GM21619 (cell line): ENCODE measurements at regions not wholly inside any gene's neighbourhood (a gene's known extent, or its start where the extent isn't known, plus 50 kb on each side); places are given as distances from the start of the nearest gene placed in this dataset.
"Not testable (repeated sequence)": the region's sequence is repeated elsewhere in the genome, so short reads cannot be mapped to it uniquely, and the experiment has no call there.

Experiments
- ATAC-seq: cut with Tn5 transposase; IDR thresholded peaks from one replicate; pipeline ENCODE4 v1.9.1; 2021; ENCODE audit not compliant: unreplicated experiment

- no peak for ATAC-seq
These were observed 889.5 kb upstream of the SPRY2 start for GRCh38 chr13:81230386-81230785.

- ATAC-seq: not testable (repeated sequence)
These were observed 885.9 kb upstream of the SPRY2 start for GRCh38 chr13:81226830-81227229.

GRCh38 chr13:81224209-81224833, 883.4 kb upstream of the SPRY2 start:
- no peak for ATAC-seq

- ATAC-seq: no peak
These were observed 882.9 kb upstream of the SPRY2 start for GRCh38 chr13:81223778-81224177.

GRCh38 chr13:81211713-81212112, 870.8 kb upstream of the SPRY2 start:
- ATAC-seq: no peak

- ATAC-seq: no peak
These were observed 866.7 kb upstream of the SPRY2 start for GRCh38 chr13:81207636-81208035.

GRCh38 chr13:81207231-81207630, 866.3 kb upstream of the SPRY2 start:
- no peak for ATAC-seq

GRCh38 chr13:81203783-81204182, 862.9 kb upstream of the SPRY2 start:
- no peak for ATAC-seq

- no peak for ATAC-seq
These were observed 859.0 kb upstream of the SPRY2 start for GRCh38 chr13:81199956-81200355.

GRCh38 chr13:81197966-81198365, 857.0 kb upstream of the SPRY2 start:
- no peak for ATAC-seq

GRCh38 chr13:81197483-81197882, 856.6 kb upstream of the SPRY2 start:
- ATAC-seq: no peak

- ATAC-seq: no peak
These were observed 853.4 kb upstream of the SPRY2 start for GRCh38 chr13:81194362-81194761.

GRCh38 chr13:81184556-81185265, 843.8 kb upstream of the SPRY2 start:
- no peak for ATAC-seq

GRCh38 chr13:81172603-81173002, 831.7 kb upstream of the SPRY2 start:
- ATAC-seq: no peak

- ATAC-seq: peak; percentile 57
These were observed 830.2 kb upstream of the SPRY2 start for GRCh38 chr13:81171065-81171647.

- not testable (repeated sequence) for ATAC-seq
These were observed 822.9 kb upstream of the SPRY2 start for GRCh38 chr13:81163823-81164222.

GRCh38 chr13:81153478-81153877, 812.6 kb upstream of the SPRY2 start:
- ATAC-seq: no peak

- no peak for ATAC-seq
These were observed 807.9 kb upstream of the SPRY2 start for GRCh38 chr13:81148822-81149221.

GRCh38 chr13:81146576-81146975, 805.6 kb upstream of the SPRY2 start:
- not testable (repeated sequence) for ATAC-seq

- ATAC-seq: no peak
These were observed 801.5 kb upstream of the SPRY2 start for GRCh38 chr13:81142306-81142999.

- ATAC-seq: no peak
These were observed 799.7 kb upstream of the SPRY2 start for GRCh38 chr13:81140675-81141074.

- no peak for ATAC-seq
These were observed 799.1 kb upstream of the SPRY2 start for GRCh38 chr13:81139987-81140386.
